HPDE6-E6E7 (cell line): ENCODE measurements at regions not wholly inside any gene's neighbourhood (a gene's known extent, or its start where the extent isn't known, plus 50 kb on each side); places are given as distances from the start of the nearest gene placed in this dataset.
"Not testable (repeated sequence)": the region's sequence is repeated elsewhere in the genome, so short reads cannot be mapped to it uniquely, and the experiment has no call there.

Experiments used
- DNase-seq: peaks from one replicate; pipeline ENCODE4 v3.0.0; 2011; ENCODE audit warnings: missing footprints; ENCODE audit errors: extremely low spot score

DNA sequence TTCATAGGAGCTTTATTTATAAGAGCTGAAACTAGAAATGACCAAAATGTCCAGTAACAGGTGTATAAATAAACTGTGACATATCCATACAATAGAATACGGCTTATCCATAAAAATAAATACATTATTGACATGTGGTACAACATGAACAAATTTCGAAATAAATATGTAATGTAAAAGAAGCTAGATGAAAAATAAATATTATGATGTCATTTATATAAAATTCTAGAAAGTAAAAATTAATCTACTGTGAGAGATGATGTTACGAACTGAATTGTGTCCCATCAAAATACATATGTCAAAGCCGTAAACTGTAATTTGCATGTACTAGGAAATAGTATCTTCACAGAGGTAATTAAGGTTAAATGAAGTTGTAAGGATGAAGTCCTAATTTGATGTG lies 1104.9 kb downstream of the NSUN3 start:
- DNase-seq: no peak

GRCh38 chr3:95168526-95168925 lies 1105.7 kb downstream of the NSUN3 start:
- no peak for DNase-seq

DNA sequence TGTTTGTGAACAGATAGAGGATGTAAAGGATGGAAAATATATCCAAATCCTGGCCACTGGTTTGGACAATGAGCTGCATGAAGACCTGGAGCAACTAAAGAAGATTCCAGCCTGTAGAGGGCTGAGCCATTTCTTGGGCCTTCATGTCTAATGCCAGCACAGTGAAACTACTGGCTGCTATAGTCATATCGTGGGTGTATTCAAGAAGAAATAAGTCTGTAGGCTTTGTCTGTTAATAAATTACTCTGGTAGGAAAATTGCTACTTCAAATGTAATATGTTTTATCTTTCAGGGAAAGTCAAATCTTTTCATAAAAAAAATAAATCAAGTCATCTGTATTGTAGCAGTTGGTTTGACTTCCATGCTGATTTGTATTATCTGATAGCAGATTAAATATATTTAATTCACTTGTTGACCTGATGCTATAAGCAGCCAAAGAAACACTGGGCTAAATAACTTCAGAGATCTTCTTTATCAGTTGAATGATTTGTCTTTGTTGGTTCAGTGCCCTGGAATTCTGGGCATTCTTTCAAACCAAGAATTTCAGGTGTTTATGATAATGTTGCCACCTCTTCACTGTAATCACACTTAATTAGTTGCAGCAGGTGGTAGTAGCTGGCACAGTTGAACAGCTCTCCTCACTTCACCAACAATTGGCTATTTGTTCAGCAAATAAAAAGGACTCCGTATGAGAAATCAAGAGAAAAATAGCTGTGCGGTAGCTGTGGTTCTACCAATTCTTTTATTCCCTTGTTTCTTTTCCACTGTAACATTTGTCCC lies 1109.5 kb downstream of the NSUN3 start:
- no peak for DNase-seq

GRCh38 chr3:95177096-95177495 lies 1114.2 kb downstream of the NSUN3 start:
- DNase-seq: no peak

GRCh38 chr3:95184038-95184437 lies 1121.2 kb downstream of the NSUN3 start:
- DNase-seq: no peak

GRCh38 chr3:95189348-95189747 lies 1126.5 kb downstream of the NSUN3 start:
- DNase-seq: no peak

DNA sequence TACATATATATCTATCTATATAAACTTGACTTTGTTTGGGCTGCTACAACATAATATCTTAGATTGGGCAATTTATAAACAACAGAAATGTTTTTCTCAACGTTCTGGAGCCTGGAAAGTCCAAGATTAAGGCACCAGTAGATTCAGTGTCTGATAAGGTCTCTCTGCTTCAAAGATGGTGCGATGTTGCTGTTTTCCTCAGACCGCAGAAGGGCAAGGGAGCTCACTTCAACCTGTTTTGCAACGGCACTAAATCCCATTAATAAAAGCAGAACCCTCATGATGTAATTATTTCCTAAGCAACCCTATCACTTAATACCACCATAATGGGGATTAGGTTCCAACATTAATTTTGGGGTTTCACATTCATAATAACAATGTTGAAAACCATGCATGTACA lies 1134.8 kb downstream of the NSUN3 start:
- DNase-seq: no peak

DNA sequence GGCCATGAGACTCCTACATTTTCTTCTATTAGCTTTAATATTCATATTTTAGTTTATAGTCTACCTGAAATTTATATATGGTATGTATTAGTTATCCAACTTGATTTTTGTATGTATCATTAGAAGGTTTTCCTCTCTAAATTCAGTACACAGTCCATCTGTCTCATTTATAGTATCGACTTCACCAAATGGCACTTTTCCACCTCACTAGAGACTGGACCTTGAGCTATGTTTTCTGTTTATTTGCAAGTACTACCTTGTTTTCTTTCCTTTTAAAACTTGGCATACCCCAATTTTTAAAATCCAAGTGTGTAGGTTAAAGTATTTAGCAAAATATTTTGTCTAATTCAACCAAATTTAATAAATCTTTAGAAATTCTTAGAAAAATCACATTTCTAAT lies 1137.5 kb downstream of the NSUN3 start:
- no peak for DNase-seq

DNA sequence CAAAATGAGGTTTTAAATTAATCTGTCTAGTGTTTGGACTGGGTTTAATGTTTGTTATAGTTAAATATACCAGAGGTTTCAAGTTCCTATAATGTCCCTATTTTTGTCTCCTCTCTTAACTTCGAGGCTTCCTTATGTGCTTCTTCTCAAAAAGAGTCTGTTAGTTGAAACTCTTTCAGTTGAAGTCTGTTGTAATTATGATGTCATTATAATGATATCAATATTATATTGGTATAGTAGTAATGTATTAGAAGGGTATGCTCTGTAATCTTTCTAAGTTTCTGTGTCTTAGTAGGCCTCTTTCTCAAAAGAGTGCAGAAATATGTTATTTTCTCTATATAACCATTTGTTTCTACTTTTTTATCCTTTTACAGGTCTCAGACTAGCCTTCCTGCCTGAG lies 1148.0 kb downstream of the NSUN3 start:
- DNase-seq: no peak

DNA sequence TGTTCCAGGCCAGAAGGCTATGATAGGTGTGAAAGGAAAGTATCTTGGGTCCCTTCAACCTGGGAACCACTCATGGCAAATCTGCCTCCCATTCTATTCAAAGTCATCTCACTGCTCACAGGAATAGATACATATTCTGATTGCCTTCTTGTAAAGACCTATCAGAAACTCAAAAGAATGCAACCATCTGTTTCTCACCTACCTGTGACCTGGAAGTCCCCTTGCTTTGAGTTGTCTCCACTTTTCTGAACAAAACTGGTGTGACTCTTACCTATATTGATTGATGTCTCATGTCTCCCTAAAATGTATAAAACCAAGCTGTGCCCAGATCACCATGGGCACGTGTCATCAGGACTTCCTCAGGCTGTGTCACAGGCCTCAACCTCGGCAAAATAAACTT lies 1149.3 kb downstream of the NSUN3 start:
- no peak for DNase-seq

DNA sequence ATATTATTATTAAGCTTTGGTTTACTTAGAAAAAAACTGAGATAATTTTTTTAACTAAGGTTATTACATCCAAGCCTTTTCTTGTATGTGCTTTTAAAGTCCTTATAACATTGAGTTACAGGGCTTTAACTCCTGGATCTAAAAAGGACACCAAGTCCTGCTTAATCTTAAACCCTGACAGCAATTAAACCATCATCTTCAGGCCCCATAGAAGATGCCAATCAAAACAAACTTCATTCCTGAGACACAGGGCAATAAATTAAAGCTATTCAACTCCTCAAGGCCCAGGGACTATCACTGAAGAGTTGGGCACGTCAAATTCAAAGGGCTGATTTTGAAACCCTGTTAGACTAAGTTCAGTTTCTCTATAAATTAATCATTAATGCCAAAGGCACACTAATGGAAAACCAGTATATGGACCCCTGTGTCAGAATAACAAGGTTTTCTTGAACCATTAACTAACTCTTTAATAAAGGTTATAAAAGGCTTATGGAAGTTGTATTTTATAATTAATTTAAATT lies 1152.6 kb downstream of the NSUN3 start:
- no peak for DNase-seq

GRCh38 chr3:95217661-95218060 lies 1154.8 kb downstream of the NSUN3 start:
- no peak for DNase-seq

GRCh38 chr3:95218484-95218883 lies 1155.6 kb downstream of the NSUN3 start:
- no peak for DNase-seq

GRCh38 chr3:95226437-95226836 lies 1163.6 kb downstream of the NSUN3 start:
- DNase-seq: no peak

DNA sequence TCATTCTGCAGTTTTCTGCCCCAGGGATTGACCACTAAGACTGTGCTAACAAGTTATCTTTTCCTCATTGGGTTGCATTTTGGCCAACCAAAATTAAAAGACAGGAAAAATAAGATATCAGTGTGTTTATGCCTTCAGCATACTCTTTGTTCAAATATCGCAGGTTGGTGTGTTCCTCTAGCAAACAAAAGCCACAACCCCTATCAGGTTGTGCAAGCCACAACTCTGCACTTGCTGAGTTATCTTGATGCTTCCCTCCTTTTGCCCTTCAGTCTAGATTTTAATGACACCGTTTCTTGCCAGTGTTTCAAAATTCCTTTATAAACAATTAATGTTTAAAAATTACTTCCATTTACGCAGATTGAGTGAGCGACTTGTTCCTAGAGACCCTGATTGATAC lies 1164.2 kb downstream of the NSUN3 start:
- no peak for DNase-seq

DNA sequence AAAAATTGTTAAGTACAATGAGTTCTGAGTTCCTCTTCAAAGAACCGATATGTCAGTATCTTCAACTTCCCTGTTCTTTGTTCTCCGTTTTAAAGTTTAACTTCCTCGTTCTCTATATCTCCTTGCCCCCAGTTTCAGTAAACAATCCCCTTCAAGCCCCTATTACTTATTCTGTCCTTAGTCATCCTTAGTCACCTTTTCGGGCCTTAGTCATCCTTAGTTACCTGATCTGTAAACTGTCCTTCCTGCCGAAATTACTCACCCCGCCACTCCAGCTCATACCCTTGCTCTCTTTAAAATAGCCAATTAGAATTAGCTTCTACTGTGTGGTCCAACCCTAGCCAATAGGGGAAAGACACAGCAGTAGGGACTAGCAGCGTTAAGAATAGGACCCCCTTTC lies 1165.6 kb downstream of the NSUN3 start:
- DNase-seq: no peak

GRCh38 chr3:95235916-95236315 lies 1173.1 kb downstream of the NSUN3 start:
- no peak for DNase-seq

DNA sequence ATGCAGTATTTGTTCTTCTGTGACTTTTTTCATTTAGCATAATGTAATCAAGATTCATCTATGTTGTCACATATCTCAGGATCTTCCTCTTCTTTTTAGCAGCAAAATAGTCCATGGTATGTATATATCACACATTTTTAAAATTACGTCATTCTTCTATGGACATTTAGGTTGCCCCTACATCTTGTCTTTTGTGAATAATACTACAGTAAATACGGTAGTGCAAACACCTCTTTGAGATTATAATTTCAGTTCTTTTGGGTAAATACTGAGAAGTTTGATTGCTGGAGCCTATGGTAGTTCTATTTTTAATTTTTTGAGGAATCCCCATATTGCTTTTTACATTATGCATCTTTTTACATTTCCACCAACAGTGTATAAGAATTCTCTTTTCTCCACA lies 1174.9 kb downstream of the NSUN3 start:
- DNase-seq: no peak

- DNase-seq: no peak
Observed at GRCh38 chr3:95240395-95240794, 1177.5 kb downstream of the NSUN3 start.

GRCh38 chr3:95241256-95241655 lies 1178.4 kb downstream of the NSUN3 start:
- not testable (repeated sequence) for DNase-seq

GRCh38 chr3:95246413-95246812 lies 1183.6 kb downstream of the NSUN3 start:
- DNase-seq: no peak

- DNase-seq: no peak
Observed at GRCh38 chr3:95254061-95254460, 1191.2 kb downstream of the NSUN3 start.

GRCh38 chr3:95254758-95255157 lies 1191.9 kb downstream of the NSUN3 start:
- DNase-seq: no peak

DNA sequence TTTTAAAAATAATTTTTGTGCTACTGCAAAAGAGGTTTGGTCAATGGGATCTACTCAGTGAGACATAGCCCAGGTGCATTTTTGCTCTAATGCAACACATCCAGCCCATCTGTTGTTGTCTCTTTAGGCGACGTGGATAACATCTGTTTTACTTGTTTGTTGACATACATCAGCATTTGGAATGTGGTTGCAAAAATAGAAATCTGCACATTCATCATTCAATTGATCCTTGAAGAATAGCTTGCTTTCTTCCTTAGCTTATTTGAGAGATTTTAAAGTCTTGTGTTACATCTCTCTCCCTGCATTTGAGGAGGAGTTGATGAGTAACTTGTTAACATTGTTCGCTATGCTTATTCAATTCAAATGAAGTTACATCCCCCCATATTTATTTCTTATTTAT lies 1202.3 kb downstream of the NSUN3 start:
- no peak for DNase-seq
